Esophagus muscularis mucosa (tissue), 4 donors: ENCODE measurements at regions not wholly inside any gene's neighbourhood (a gene's known extent, or its start where the extent isn't known, plus 50 kb on each side); places are given as distances from the start of the nearest gene placed in this dataset.

Experiments
- DNase-seq: peaks from one replicate; pipeline ENCODE4 v3.0.0-alpha.2; 2017; ENCODE audit errors: extremely low spot score
- H3K27ac ChIP-seq, 4 donors: fragments of 200-600 bp; sonication (generic); replicated peaks in 1 of 4; 1 replicate in 3 of 4; 2 replicates in 1 of 4; pipeline ENCODE4 v1.5.1; 2016 to 2019; ENCODE audit warnings: mild to moderate bottlenecking in 1 of 4
- H3K27me3 ChIP-seq, 4 donors: fragments of 200-600 bp; sonication (generic); one replicate each; pipeline versions ENCODE4 v1.5.1 to v1.6.0; 2016 to 2019
- H3K36me3 ChIP-seq, 4 donors: fragments of 200-600 bp; sonication (generic); one replicate each; pipeline ENCODE4 v1.5.1; 2016 to 2019
- H3K4me1 ChIP-seq, 4 donors: fragments of 200-600 bp; sonication (generic); one replicate each; pipeline ENCODE4 v1.5.1; 2016 to 2019
- H3K4me3 ChIP-seq, 4 donors: fragments of 200-600 bp; sonication (generic); 1 replicate in 2 of 4; 2 replicates in 2 of 4; pipeline ENCODE4 v1.5.1; 2016 to 2019; ENCODE audit warnings: mild to moderate bottlenecking in 4 of 4, moderate library complexity in 1 of 4
- H3K9me3 ChIP-seq, 4 donors: fragments of 200-600 bp; sonication (generic); 1 replicate in 3 of 4; 2 replicates in 1 of 4; pipeline ENCODE4 v1.5.1; 2016 to 2019
- CTCF ChIP-seq, 3 experiments: fragments of 200-600 bp in 2 of 3; fragments of 450-650 bp in 1 of 3; sonication (generic) in 2 of 3; IDR thresholded peaks; one replicate each; pipeline ENCODE4 v1.5.1; 2017 to 2019; ENCODE audit warnings: antibody characterized with exemption in 3 of 3, mild to moderate bottlenecking in 2 of 3, moderate library complexity in 1 of 3
- EP300 ChIP-seq: sonication (generic); formaldehyde crosslinking; IDR thresholded peaks from one replicate; pipeline ENCODE4 v1.6.1; 2017; ENCODE audit warnings: antibody characterized with exemption
- POLR2A ChIP-seq: fragments of 450-650 bp; IDR thresholded peaks from one replicate; pipeline ENCODE4 v1.6.1; 2017; ENCODE audit warnings: antibody characterized with exemption, moderate library complexity, mild to moderate bottlenecking, low read depth
- POLR2AphosphoS5 ChIP-seq, 2 donors: sonication (generic); formaldehyde crosslinking; IDR thresholded peaks; one replicate each; pipeline ENCODE4 v1.6.1; 2017; ENCODE audit warnings: antibody characterized with exemption in 2 of 2
- WGBS: methylation state at CpG from one replicate; pipeline ENCODE4 v1.1.5; 2018; 5-methylcytosine and 5-hydroxymethylcytosine counted together
- intact Hi-C: fragments of 100-400 bp; cut with DNase I; formaldehyde crosslinking; loops from one replicate; pipeline ENCODE4 v1.15.1; 2023

GRCh38 chr12:111213561-111213960 lies 155.3 kb downstream of the PHETA1 start:
- 52% methylated on average over 5 of the region's 5 CpGs for WGBS
- H3K4me1 ChIP-seq: no peaks in the 10 kb centered on the region
- intact Hi-C loops: no loop called here

GRCh38 chr12:111212814-111213456 lies 156.0 kb downstream of the PHETA1 start:
- DNase-seq: no peak
- intact Hi-C loops: no loop called here
- no peaks in the 10 kb centered on the region for H3K9me3 ChIP-seq
- TF ChIP-seq EP300 (no peak), POLR2AphosphoS5 (IDR thresholded peaks at IDR 0.05) (no peak), CTCF (IDR thresholded peaks at IDR 0.05) (no peak), POLR2A (no peak)
- H3K4me1 ChIP-seq: no peaks in the 10 kb centered on the region
- no peak overlapping the region for H3K4me3 ChIP-seq
- no peaks in the 10 kb centered on the region for H3K36me3 ChIP-seq
- peaks cover 0 to 80% (median 4%) of the 10 kb centered on the region in 4 donors for H3K27me3 ChIP-seq
- no peak overlapping the region for H3K27ac ChIP-seq
- 68% methylated on average over 12 of the region's 12 CpGs for WGBS

More at GRCh38 chr12:111213561-111213960, 155.3 kb downstream of the PHETA1 start:
- no peak for TF ChIP-seq EP300
- no peak for TF ChIP-seq POLR2A
- TF ChIP-seq CTCF (IDR thresholded peaks at IDR 0.05): no peak
- TF ChIP-seq POLR2AphosphoS5 (IDR thresholded peaks at IDR 0.05): no peak
- no peak for DNase-seq
- H3K4me3 ChIP-seq: no peak overlapping the region
- no peaks in the 10 kb centered on the region for H3K9me3 ChIP-seq
- no peak overlapping the region for H3K27ac ChIP-seq
- no peaks in the 10 kb centered on the region for H3K36me3 ChIP-seq
- peaks cover 0 to 81% (median 4%) of the 10 kb centered on the region in 4 donors for H3K27me3 ChIP-seq

- no peaks in the 10 kb centered on the region for H3K9me3 ChIP-seq
- TF ChIP-seq POLR2AphosphoS5 (IDR thresholded peaks at IDR 0.05) (no peak), CTCF (IDR thresholded peaks at IDR 0.05) (no peak), POLR2A (no peak), EP300 (no peak)
- H3K36me3 ChIP-seq: no peaks in the 10 kb centered on the region
- 36% methylated on average over 7 of the region's 7 CpGs for whole genome bisulfite sequencing
- H3K4me3 ChIP-seq: no peak overlapping the region
- DNase-seq: no peak
- peaks cover 0 to 80% (median 4%) of the 10 kb centered on the region in 4 donors for H3K27me3 ChIP-seq
- intact Hi-C loops: no loop called here
- no peak overlapping the region for H3K27ac ChIP-seq
- H3K4me1 ChIP-seq: no peaks in the 10 kb centered on the region
These were observed 156.8 kb downstream of the PHETA1 start for GRCh38 chr12:111211910-111212757.

- intact Hi-C loops: no loop called here
- 62% methylated on average over 4 of the region's 4 CpGs for WGBS
- no peak for TF ChIP-seq POLR2A
- TF ChIP-seq POLR2AphosphoS5 (IDR thresholded peaks at IDR 0.05): no peak
- TF ChIP-seq EP300: no peak
- no peak for TF ChIP-seq CTCF (IDR thresholded peaks at IDR 0.05)
- no peak overlapping the region for H3K4me3 ChIP-seq
- no peaks in the 10 kb centered on the region for H3K4me1 ChIP-seq
- H3K27ac ChIP-seq: no peak overlapping the region
- DNase-seq: no peak
- H3K27me3 ChIP-seq: peaks cover 0 to 94% (median 4%) of the 10 kb centered on the region in 4 donors
- no peaks in the 10 kb centered on the region for H3K36me3 ChIP-seq
- H3K9me3 ChIP-seq: no peaks in the 10 kb centered on the region
These were observed 159.1 kb downstream of the PHETA1 start for GRCh38 chr12:111209811-111210210.
